Brain pericyte (primary cell): ENCODE measurements at regions not wholly inside any gene's neighbourhood (a gene's known extent, or its start where the extent isn't known, plus 50 kb on each side); places are given as distances from the start of the nearest gene placed in this dataset.
"Not testable (repeated sequence)": the region's sequence is repeated elsewhere in the genome, so short reads cannot be mapped to it uniquely, and the experiment has no call there.

Experiments used
- DNase-seq: peaks from one replicate; pipeline ENCODE4 v3.0.0-alpha.2; 2012; ENCODE audit warnings: low read depth, low spot score

- DNase-seq, result no peak
Observed at GRCh38 chr14:44785096-44785495, 176.7 kb downstream of the KLHL28 start.

GRCh38 chr14:44783901-44784300 is 177.8 kb downstream of the KLHL28 start:
- no peak for DNase-seq

- DNase-seq, result no peak
Observed at GRCh38 chr14:44782775-44783238, 178.9 kb downstream of the KLHL28 start.

GRCh38 chr14:44780989-44781388 is 180.8 kb downstream of the KLHL28 start:
- DNase-seq, result no peak

GRCh38 chr14:44778604-44779003 is 183.1 kb downstream of the KLHL28 start:
- DNase-seq, result no peak

GRCh38 chr14:44777584-44777983 is 184.2 kb downstream of the KLHL28 start:
- DNase-seq, result no peak

GRCh38 chr14:44775248-44775647 is 186.5 kb downstream of the KLHL28 start:
- DNase-seq, result no peak

- no peak for DNase-seq
Observed at GRCh38 chr14:44774396-44774795, 187.4 kb downstream of the KLHL28 start.

- no peak for DNase-seq
Observed at GRCh38 chr14:44771496-44771895, 190.3 kb downstream of the KLHL28 start.

- DNase-seq, result no peak
Observed at GRCh38 chr14:44770201-44770600, 191.5 kb downstream of the KLHL28 start.

GRCh38 chr14:44768935-44769334 is 192.8 kb downstream of the KLHL28 start:
- no peak for DNase-seq

GRCh38 chr14:44767646-44768173 is 194.0 kb downstream of the KLHL28 start:
- DNase-seq, result no peak

GRCh38 chr14:44766285-44766684 is 195.5 kb downstream of the KLHL28 start:
- DNase-seq, result no peak

- DNase-seq, result no peak
Observed at GRCh38 chr14:44763356-44763755, 198.4 kb downstream of the KLHL28 start.

- no peak for DNase-seq
Observed at GRCh38 chr14:44759277-44759676, 202.5 kb downstream of the KLHL28 start.

- DNase-seq, result no peak
Observed at GRCh38 chr14:44756554-44756953, 205.2 kb downstream of the KLHL28 start.

GRCh38 chr14:44745371-44745770 is 216.4 kb downstream of the KLHL28 start:
- no peak for DNase-seq

GRCh38 chr14:44742202-44742601 is 219.5 kb downstream of the KLHL28 start:
- DNase-seq, result no peak

GRCh38 chr14:44741431-44741830 is 220.3 kb downstream of the KLHL28 start:
- DNase-seq, result no peak

GRCh38 chr14:44736326-44736725 is 225.4 kb downstream of the KLHL28 start:
- DNase-seq, result no peak

GRCh38 chr14:44732144-44732543 is 225.1 kb upstream of the FSCB start:
- no peak for DNase-seq

GRCh38 chr14:44730860-44731259 is 223.8 kb upstream of the FSCB start:
- DNase-seq, result no peak

- not testable (repeated sequence) for DNase-seq
Observed at GRCh38 chr14:44721395-44721794, 214.3 kb upstream of the FSCB start.

- no peak for DNase-seq
Observed at GRCh38 chr14:44720707-44721106, 213.6 kb upstream of the FSCB start.
